ENCODE measurements at regions not wholly inside any gene's neighbourhood (a gene's known extent, or its start where the extent isn't known, plus 50 kb on each side); places are given as distances from the start of the nearest gene placed in this dataset.

DNA sequence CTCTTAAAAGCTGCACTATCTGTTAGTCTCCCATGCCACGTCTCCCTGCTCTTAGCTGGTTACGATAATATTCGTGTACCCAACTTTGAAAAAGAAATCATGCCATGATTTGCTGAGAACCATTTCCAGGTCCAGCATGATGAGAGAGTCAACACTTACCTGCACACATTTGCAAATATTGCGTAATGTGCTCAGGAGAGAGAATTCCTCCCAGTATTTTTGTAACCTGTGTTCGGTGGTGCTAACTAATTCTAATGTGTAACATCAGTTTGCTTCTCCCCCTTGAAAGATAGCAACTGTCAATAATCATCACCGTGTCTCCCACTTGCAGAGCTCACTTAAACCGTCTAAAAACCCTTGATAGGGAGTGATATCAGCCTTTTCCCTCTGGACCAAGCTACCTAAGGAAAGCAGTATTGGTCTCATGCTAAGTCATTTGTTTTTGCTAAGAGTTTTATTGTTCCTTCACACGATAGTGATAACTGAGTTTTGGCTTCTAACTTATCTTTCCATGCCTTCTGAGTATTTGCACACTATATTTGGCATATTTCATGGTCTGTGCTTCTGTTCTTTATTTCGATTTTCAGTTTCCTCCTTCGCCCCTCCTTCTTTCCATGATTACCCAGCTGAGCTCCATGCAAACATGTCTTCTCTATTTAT, 61.1 kb upstream of the IRF2BP2 start (continued):
- TF ChIP-seq FOXJ3 (CRISPR knock-in tag; IDR thresholded peaks at IDR 0.05): no peak
- TF ChIP-seq RAD21 (IDR thresholded peaks at IDR 0.05; ENCODE audit: low read length): no peak
- no peak for TF ChIP-seq ELF1 (IDR thresholded peaks at IDR 0.05)
- TF ChIP-seq SMC3 (IDR thresholded peaks at IDR 0.05; ENCODE audit: low read depth, low read length): no peak
- TF ChIP-seq RCOR1 (IDR thresholded peaks at IDR 0.05; ENCODE audit: low read length): no peak
- TF ChIP-seq FOXM1 (IDR thresholded peaks at IDR 0.05; ENCODE audit: low read depth): no peak
- TF ChIP-seq TEAD4 (IDR thresholded peaks at IDR 0.05; ENCODE audit: borderline replicate concordance, insufficient read depth): no peak
- no peak for TF ChIP-seq RXRA (IDR thresholded peaks at IDR 0.05; ENCODE audit: borderline replicate concordance, low read depth)

DNA sequence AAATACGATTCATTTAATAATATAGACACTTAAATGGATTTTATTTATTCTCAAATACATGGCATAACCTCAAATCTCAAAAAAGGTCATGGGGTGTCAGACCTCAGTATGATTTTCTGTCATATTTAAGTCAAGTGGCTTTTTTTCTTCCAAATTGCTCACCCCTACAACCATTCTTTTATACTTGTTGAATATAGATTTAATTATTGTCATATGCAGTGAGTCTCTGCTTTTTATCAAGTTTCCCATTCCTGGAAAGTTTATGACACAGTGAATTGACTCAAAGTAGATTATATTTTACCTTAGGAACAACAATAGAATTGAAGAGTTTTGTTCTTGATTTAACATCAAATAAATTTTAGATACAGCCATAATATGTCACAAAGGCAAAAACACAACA, 59.5 kb upstream of the IRF2BP2 start:
- DNase-seq: no peak
- POLR2A ChIA-PET: no interaction called here

GRCh38 chr1:234668577-234668955, 58.6 kb upstream of the IRF2BP2 start:
- H3K27me3 ChIP-seq (ENCODE audit: insufficient read depth): no peaks in the 10 kb centered on the region
- TF ChIP-seq FOXM1 (IDR thresholded peaks at IDR 0.05; ENCODE audit: low read depth) (no peak), SIN3A (IDR thresholded peaks at IDR 0.05; ENCODE audit: borderline replicate concordance, low read depth, low read length) (no peak), RXRA (IDR thresholded peaks at IDR 0.05; ENCODE audit: borderline replicate concordance, low read depth) (no peak), MEF2A (IDR thresholded peaks at IDR 0.05; ENCODE audit: borderline replicate concordance, low read depth) (no peak), GATA2 (CRISPR knock-in tag; IDR thresholded peaks at IDR 0.05) (no peak), NRF1 (IDR thresholded peaks at IDR 0.05; ENCODE audit: low read depth, low read length) (no peak), EZH2phosphoT487 (IDR thresholded peaks at IDR 0.05; ENCODE audit: borderline replicate concordance, low read depth) (no peak), MAX (IDR thresholded peaks at IDR 0.05; ENCODE audit: low read depth) (no peak), IRF3 (IDR thresholded peaks at IDR 0.05; ENCODE audit: low read depth, low read length) (no peak), NFIC (IDR thresholded peaks at IDR 0.05; ENCODE audit: borderline replicate concordance) (no peak), USF1 (IDR thresholded peaks at IDR 0.05; ENCODE audit: borderline replicate concordance, low read depth) (no peak), JUND (IDR thresholded peaks at IDR 0.05) (no peak), SMC3 (IDR thresholded peaks at IDR 0.05; ENCODE audit: low read depth, low read length) (no peak), POLR2AphosphoS5 (IDR thresholded peaks at IDR 0.05; ENCODE audit: low read depth, low read length) (no peak), GABPA (IDR thresholded peaks at IDR 0.05; ENCODE audit: low read depth) (no peak)
- TF ChIP-seq, protein P1, sequence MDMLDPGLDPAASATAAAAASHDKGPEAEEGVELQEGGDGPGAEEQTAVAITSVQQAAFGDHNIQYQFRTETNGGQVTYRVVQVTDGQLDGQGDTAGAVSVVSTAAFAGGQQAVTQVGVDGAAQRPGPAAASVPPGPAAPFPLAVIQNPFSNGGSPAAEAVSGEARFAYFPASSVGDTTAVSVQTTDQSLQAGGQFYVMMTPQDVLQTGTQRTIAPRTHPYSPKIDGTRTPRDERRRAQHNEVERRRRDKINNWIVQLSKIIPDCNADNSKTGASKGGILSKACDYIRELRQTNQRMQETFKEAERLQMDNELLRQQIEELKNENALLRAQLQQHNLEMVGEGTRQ (IDR thresholded peaks at IDR 0.05; ENCODE audit: borderline replicate concordance, low read depth, low read length): no peak
- CTCF ChIA-PET: no interaction called here

More for the DNA sequence above, 59.5 kb upstream of the IRF2BP2 start:
- H3F3A ChIP-seq (replicated peaks; ENCODE audit: insufficient read depth): no peaks in the 10 kb centered on the region
- H3K9me2 ChIP-seq: no peaks in the 10 kb centered on the region
- CTCF ChIA-PET: interaction anchor here (1.4 kb wide), 1 partner anchor 11 kb away, joined by 3 read pairs; no protein-coding TSS in a partner anchor
- 59% methylated on average over 1 of the region's 1 CpG for WGBS (ENCODE audit: low lambda C conversion rate)
- H3K9me3 ChIP-seq: no peaks in the 10 kb centered on the region
- peaks cover 0 to 11% of the 10 kb centered on the region in 2 experiments; a peak in 2 of 4 replicates for H3K4me1 ChIP-seq (ENCODE audit: control insufficient read depth in 1 of 2, insufficient read depth in 2 of 2, low read depth in 1 of 2, low read length in 1 of 2)
- TF ChIP-seq SMC3 (IDR thresholded peaks at IDR 0.05; ENCODE audit: low read depth, low read length) (no peak), TCF12 (IDR thresholded peaks at IDR 0.05) (peak; percentile 21; the same call in 1 of the 2 replicates), EP300 (IDR thresholded peaks at IDR 0.05; ENCODE audit: borderline replicate concordance in 1 of 2, low read depth in 1 of 2, low read length in 1 of 2) (peak in 1 of 2 experiments; percentile 55; a peak in 2 of 4 replicates)
- no peak overlapping the region for H3K4me3 ChIP-seq (ENCODE audit: low read depth in 2 of 2, low read length in 1 of 2)
- no peak overlapping the region for H3K9ac ChIP-seq
- H4K20me1 ChIP-seq (ENCODE audit: insufficient read depth): no peaks in the 10 kb centered on the region
- H3K36me3 ChIP-seq (replicated peaks in 1 of 2; ENCODE audit: control insufficient read depth in 1 of 2, insufficient read depth in 2 of 2, low read length in 1 of 2): no peaks in the 10 kb centered on the region
- H3K4me2 ChIP-seq: no peak overlapping the region
- H3K27me3 ChIP-seq (ENCODE audit: insufficient read depth): no peaks in the 10 kb centered on the region
- no peak overlapping the region for H2AFZ ChIP-seq (ENCODE audit: low read depth)
- no peaks in the 10 kb centered on the region for H3K79me2 ChIP-seq (ENCODE audit: insufficient read depth)
- H3K27ac ChIP-seq (ENCODE audit: low read depth in 2 of 2, low read length in 1 of 2): no peak overlapping the region; a peak in 1 of 4 replicates

More at GRCh38 chr1:234668577-234668955, 58.6 kb upstream of the IRF2BP2 start:
- Histone ChIP-seq H4K20me1 (ENCODE audit: insufficient read depth) (no peaks in the 10 kb centered on the region), H3K9me2 (no peaks in the 10 kb centered on the region), H3K9ac (no peak overlapping the region), H3K36me3 (replicated peaks in 1 of 2; ENCODE audit: control insufficient read depth in 1 of 2, insufficient read depth in 2 of 2, low read length in 1 of 2) (no peaks in the 10 kb centered on the region), H2AFZ (ENCODE audit: low read depth) (no peak overlapping the region), H3K79me2 (ENCODE audit: insufficient read depth) (no peaks in the 10 kb centered on the region), H3F3A (replicated peaks; ENCODE audit: insufficient read depth) (no peaks in the 10 kb centered on the region), H3K4me3 (ENCODE audit: low read depth in 2 of 2, low read length in 1 of 2) (no peak overlapping the region), H3K4me1 (ENCODE audit: control insufficient read depth in 1 of 2, insufficient read depth in 2 of 2, low read depth in 1 of 2, low read length in 1 of 2) (peaks cover 0 to 11% of the 10 kb centered on the region in 2 experiments; a peak in 2 of 4 replicates), H3K4me2 (no peak overlapping the region), H3K9me3 (no peaks in the 10 kb centered on the region), H3K27ac (ENCODE audit: low read depth in 2 of 2, low read length in 1 of 2) (no peak overlapping the region)
- DNase-seq: no peak
- 71% methylated on average over 5 of the region's 5 CpGs for WGBS (ENCODE audit: low lambda C conversion rate)
- POLR2A ChIA-PET: interaction anchor here (1.8 kb wide), 1 partner anchor 11 kb away, joined by 4 read pairs; no protein-coding TSS in a partner anchor

All from SK-N-SH (cell line).